NCI-H2227 treated with DMSO at 0.1 percent for 48 hours (cell line): ENCODE measurements at regions not wholly inside any gene's neighbourhood (a gene's known extent, or its start where the extent isn't known, plus 50 kb on each side); places are given as distances from the start of the nearest gene placed in this dataset.
"Not testable (repeated sequence)": the region's sequence is repeated elsewhere in the genome, so short reads cannot be mapped to it uniquely, and the experiment has no call there.

Source experiments
- DNase-seq: peaks from one replicate; lab custom pipeline; 2025; lab: John Stamatoyannopoulos, UW

DNA sequence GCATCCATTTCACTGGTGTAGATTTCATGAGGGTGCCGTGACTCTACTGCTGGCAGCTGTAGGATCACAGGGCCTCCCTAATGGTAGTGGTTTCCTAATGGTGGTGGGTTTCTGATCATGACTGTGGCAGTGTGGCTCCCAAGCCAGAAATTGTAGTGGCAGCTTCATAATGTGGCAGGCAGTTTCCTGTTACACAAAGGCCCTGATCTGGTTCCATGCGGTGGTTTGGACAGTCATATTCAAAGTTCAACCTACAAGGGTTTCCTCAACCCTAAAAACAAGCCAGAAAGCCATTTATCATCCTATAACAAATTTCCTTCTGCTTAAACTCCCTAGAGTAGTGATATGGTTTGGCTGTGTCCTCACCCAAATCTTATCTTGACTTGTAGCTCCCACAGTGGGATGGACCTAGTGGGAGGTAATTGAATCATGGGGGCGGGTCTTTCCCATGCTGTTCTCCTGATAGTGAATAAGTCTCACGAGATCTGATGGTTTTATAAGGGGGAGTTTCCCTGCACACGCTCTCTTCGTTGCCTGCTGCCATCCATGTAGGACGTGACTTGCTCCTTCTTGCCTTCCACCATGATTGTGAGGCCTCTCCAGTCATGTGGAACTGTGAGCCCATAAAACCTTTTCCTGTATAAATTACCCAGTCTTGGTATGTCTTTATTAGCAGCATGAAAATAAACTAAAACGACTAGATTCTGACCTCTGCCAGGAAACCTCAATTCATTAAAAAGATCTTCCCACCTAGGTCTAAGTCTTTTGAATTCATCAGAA, 257.1 kb downstream of the EFCAB11 start:
- DNase-seq, result no peak

DNA sequence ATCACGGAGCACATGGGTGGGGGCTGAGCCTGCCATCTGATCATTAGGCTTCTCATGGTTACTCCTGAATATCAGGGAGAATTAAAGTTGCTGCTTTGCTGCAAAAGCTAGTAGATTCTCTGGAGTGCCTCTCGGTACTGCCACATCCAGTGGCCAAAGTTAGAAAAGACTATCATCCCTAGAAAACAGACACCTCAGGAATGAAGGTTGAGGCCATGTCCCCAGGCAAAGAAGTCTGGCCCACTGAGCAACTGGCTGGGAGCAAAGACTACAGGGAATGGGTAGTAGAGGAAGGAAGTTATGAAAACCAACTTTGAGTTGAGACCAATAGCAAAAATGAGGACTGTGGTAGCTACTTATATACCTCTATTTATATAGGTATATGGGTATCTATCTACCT, 258.7 kb downstream of the EFCAB11 start:
- no peak for DNase-seq

DNA sequence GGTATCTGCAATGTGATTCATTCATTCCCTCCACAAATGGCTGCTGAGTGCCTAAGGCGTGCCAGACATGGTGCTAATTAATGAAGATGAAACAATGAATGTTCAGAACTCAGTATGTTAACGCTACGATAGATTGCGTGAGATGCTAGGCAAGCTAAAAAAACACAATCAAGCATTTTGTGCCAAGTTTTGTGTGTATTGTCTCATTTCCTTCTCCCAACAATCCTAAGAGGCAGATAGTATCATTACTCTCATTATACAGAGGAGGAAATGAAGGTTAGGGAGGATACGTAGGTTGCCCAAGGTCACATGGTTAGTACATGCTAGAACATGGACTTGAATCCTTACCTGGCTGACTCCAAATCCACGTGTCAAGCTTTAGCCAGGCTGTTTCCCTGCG, 264.4 kb downstream of the EFCAB11 start:
- no peak for DNase-seq

DNA sequence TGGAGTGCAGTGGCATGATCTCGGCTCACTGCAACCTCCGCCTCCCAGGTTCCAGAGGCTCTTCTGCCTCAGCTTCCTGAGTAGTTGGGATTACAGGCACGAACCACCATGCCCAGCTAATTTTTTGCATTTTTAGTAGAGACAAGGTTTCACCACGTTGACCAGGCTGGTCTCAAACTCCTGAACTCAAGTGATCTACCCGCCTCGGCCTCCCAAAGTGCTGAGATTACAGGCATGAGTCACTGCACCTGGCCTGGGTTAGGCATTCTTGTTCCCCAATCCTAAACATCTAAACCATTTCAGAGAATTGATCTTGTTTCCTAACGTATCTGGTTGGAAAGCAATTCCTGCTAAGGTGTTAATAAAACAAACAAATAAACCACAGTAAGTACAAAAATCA, 264.8 kb downstream of the EFCAB11 start:
- DNase-seq, result not testable (repeated sequence)

DNA sequence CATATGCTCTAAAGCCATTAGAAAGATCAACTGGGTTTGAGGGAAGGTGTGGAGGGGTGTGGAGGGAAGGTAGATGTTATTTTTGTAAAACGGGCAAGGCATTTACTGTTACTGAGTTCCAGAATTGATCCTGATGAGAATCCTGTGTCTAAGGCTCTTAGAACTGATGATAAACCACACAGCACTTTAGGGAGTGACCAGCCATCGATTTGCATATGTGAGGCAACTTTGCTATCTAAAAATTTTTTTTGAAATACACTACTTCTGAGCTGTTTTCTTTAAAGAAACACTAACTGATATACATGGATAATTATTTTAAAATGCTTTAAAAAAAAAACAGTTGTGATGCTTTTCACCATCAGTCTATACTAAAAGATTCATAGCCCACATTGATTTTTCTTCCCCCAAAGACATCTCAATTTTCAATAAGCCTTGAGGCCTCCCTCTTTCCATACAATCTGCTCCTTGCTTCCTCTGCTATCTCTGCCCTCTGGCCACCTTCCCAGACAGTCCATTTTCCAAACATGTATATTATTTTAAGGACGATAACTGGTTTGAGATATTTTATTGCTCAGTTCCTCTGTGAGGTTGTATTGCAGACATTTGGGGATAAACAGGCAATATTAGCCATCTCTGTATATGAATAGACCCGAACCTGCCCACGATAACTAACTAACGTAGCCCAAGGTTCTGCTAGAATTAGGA, 265.9 kb downstream of the EFCAB11 start:
- no peak for DNase-seq

DNA sequence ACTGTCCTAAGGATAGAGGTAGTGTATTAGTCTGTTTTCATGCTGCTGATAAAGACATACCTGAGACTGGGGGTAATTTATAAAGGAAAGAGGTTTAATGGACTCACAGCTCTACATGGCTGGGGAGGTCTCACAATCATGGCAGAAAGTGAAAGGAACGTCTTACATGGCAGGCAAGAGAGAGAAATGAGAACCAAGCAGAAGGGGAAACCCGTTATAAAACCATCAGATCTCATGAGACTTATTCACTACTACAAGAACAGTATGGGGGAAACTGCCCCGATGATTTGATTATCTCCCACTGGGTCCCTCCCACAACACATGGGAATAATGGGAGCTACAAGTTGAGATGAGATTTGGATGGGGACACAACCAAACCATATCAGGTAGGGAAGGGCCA, 267.4 kb downstream of the EFCAB11 start:
- not testable (repeated sequence) for DNase-seq

DNA sequence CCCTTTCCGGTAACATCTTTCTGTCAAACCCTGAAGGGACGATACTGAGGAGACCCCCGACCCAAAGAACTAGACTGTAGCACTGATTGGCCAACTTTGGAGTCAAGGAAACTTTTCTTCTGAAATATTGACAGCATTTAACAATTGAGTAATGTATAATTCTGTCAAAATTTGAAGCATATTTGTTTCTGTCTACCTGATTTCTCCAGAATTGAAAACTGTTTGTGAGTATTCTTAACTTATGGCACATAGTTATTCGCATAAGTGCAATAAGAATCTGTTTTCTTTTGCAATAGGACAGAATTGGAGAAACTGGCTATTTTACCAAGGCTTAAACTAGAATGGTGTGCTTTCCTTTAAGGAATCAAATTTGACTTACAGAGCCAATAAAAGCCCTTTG, 267.1 kb upstream of the FOXN3 start:
- DNase-seq, result no peak

DNA sequence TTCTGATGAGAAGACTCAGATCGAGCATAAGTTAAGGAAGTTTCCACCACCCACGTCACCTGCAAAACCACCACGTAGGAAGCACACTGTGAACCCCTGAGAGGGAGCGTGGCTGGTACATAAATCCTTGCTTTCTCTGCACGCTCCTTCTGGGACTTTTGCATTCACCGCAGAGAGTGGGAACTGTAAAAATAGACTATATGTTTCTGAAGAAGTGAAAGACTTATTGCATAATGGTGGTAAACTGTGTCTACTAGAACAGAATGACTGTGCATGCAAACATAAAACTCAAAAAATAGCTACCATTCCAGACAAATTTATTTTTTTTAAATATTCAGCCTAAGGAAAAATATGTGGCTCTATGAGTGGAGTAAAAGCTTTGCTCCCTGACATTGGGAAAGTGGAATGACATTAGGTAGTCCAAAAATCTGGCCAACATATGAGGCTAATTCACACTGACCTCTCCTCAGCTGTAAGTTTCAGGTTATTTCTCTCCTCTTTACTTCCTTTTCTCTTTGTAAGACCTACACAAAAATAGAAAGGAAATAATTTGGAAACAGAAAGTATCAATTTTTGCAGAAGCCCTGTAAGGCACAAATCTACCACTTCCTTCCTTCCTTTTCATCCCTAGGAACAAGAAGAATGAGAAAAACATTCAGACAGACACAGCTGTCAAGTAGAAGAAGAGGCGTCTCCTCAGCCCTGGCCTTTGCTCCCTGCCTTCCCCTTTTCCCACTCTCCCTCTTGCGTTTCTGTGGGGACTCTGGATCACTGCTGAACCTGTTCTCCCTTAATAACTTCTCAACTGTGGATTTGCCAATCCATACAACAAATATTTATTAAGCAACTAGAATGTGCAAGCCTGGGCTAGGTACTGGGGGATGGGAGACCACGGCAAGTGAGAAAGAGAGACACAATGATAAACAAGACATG, 264.3 kb upstream of the FOXN3 start:
- DNase-seq, result no peak

DNA sequence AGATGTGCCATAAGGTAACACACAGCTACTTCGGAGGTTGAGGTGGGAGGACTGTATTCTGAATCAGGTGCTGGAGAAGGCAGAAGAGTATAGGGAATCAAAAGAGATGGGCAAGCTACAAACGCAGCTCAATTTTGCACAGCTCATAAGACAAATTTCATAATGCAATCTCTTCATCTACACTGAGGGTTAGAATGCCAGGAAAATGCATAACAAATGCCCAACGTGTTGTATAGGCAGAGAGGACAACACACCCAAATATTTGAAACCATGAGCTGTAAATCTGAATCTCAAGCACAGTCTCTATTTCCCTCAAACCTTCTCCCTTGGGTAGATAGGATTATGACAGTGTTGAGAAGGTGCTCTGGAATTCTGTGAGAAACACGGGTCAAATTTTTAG, 263.1 kb upstream of the FOXN3 start:
- DNase-seq, result no peak

DNA sequence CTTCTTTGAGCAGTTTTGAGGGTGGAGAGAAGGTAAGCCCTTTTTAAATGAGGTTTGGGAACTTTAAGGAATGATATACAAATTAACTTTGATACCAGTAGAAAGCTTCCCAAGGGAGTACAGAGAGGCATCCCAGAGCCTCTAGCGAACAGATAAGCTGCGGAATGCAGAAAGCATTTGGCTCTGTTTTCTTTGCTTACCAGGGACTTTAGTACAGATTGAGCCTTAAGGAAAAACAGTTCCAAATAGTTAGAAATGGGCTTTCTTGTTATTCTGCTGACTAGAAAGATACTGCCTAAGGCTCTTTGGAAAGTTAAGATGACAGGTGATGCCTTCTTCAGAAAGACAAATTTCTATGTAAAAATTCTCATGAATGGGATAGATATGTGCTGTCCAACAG, 261.7 kb upstream of the FOXN3 start:
- no peak for DNase-seq

DNA sequence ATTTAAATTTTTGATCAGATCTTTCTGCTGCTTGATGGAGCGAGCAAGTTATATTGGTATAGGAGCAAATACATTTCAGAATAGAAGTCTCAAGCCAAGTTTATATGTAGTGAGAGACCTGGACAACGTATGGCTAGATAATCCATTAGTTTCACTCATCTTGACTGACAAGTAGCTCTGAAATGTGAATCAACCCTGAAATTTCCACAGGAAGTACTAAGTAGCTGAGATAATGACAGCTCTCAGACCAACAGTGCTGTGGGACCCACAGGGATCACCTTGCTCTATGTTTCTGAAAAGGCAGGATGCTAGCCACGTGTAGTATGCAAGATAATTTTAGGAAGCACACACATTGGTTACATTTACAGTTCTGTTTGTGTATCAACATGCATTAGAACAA, 258.6 kb upstream of the FOXN3 start:
- no peak for DNase-seq

DNA sequence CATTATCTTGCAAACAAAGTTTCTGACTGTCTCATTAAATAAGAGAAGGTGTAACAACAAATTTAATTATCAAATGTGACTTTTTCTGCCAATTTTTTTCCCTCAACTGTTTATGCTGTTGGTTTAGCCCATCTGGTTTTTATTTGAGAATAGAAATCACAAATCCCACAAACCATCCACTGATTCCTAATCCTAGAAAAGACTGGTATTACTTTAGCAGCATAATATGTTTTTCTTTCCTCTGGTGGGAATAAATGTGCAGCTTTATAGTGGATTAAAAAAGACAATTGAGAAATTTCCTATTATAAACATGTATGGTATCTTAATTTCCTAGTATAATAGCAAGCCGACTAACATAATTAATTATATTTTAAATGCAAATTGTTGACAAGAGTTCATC, 257.9 kb upstream of the FOXN3 start:
- DNase-seq, result no peak

DNA sequence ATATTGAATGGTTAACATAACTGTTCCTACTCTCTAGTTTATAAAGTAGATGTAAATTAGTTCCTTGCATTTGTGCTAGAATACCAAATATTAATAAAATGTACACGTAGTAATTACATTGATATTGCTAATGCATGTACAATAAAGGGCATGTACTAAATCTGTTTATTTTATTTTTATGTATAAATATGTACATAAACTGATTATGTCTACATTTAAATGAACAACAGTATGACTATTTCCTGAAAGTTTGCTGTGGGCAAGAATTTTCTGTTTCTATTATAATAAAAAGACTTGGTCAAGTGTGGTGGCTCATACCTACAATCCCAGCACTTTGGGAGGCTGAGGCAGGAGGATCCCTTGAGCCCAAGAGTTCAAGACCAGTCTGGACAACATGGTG, 257.2 kb upstream of the FOXN3 start:
- no peak for DNase-seq

DNA sequence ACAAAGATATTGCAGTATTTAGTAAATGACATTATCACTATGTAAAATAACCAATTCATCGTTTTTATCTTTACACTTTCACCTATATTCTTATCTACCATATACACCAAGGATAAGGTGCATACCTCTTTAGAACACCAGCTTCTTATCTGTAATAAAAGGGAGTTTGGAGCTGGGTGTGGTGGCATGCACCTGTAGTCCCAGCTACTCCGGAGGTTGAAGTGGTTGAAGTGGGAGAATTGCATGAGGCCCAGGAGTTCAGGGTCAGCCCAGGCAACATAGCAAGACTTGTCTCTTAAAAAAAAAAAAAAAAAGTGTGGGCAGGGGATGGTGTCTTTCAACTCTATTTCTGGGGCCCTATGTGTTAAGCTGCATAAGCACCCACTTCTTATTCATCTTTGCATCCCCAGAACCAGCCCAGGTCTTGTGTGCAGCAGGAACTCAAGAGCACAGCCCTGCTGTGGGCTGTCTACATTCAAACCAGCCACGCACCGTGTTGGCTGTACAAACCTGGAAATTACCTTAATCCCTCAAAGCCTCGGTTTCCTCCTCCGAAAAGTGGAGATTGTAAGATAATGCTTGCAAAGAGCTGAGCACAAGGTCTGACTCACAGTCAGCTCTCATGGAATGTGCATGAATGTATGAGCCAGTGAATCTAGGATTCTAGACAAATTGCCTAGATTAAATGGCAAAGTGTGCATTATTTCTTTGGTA, 256.6 kb upstream of the FOXN3 start:
- no peak for DNase-seq

DNA sequence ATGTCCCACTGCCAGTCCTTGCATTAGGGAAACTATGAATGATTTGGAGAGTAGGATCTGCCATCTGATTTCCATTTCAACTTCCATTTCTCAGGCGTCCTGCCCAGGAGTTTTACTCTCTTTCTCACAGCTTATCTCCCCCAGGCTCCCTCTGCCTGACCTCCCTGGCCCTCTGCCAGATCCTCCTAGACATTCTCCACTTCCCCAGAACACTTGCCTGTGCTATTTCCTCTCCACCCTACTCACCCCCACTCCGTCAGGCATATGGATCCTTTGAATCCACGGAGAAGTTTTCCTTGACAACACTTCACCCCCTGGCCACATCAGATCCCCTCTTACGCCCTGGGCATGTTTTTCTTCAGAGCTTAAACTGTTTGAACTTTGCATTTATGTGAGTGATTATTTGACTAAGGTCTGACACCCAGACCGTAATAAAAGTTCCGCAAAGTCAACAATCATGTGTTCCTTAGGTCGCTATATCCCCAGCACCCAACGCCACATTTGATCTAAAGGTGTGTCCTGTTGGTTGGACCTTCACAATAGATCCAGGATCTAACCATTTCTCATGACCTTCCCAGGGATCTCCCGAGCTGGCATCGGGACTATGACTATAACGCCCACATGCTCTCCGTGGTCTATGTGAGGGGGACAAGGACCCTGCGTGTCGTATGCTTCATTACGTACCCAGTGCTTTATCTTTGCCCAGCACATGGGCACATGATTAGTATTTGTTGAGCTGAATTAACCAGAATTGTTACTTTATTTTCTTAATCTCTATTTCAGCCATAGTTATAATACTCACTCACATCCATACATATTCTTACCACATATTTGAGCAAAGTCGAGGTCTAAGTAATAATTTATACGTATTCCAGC, 255.8 kb upstream of the FOXN3 start:
- no peak for DNase-seq

DNA sequence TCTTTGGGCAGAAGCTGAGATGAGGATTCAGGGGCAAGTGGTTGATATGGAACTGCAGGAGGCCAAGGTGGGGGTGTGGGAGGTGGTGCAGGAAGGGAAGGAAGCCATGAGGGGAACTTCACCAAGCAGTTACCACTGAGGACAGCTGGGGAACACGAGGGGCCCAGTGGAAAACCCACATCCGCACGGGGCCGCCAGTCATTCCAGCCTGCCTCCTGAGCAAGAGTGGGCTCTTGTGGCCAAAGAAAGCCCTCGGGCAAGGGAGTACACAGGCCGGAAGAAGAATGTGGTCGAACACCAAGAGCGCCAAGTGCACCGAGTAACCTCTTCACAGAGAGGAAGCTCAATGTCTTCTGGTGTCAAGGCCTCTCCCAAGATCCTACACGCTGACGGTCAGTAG, 252.2 kb upstream of the FOXN3 start:
- DNase-seq, result no peak

DNA sequence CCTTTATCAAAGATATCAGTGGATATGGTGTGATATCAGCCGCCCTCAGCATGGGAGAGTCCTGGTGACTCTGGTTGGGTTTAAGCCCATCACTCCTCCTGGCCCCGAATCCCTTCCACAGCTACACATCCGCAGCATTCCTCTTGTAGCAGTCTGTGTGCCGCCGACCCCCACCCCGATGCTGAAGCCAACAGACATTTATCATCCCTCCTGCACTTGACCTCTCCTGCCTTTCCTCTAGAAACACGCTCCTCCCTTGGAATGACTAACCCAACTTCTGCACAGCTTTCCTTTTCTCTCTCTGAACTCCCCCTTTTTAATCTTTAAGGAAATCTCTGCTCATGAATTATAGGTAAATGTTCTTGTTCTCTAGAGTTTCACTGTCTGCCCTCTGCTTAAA, 250.9 kb upstream of the FOXN3 start:
- peak; percentile 64 for DNase-seq

DNA sequence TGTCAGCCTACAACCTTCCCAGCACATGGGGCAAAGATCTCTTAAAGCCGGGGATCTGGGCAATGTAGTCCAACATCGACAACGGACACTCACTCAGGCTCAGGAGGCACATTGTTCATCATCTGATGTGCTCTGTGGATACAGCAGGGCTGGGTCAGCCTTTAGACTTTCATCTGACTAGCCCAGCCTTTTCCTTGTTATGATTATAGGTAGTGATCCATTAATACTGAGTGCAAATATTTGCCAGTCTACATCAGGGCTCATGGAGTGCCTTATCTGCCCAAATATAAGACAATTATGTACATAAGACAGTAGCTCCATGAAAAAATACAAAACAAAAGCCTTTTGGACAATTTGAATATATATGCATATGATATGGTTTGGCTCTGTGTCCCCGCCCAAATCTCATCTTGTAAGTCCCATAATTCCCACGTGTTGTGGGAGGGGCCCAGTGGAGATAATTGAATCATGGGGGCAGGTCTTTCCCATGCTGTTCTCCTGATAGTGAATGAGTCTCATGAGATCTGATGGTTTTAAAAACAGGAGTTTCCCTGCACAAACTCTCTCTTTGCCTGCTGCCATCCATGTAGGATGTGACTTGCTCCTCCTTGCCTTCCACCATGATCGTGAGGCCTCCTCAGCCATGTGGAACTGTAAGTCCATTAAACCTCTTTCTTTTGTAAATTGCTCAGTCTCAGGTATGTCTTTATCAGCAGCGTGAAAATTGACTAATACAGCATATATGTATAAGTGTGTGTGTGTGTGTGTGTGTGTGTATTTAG, 248.5 kb upstream of the FOXN3 start:
- not testable (repeated sequence) for DNase-seq

DNA sequence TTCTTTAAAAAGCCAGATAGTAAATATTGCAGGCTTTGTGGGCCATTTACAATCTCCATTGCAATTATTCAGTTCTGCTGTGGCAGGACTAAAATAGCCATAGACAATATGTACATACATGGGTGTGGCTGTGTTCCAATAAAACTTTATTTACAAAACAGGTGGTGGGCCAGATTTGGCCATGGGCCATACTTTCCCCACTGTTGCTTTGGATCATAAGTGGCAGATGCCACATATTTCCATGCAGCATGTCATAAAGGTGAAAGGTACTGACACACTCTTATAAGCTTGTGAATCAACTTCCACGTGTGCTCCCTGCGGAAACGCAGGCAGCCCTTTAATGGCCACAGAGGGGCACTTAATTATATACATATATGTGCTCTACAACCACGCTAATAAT, 244.4 kb upstream of the FOXN3 start:
- no peak for DNase-seq

DNA sequence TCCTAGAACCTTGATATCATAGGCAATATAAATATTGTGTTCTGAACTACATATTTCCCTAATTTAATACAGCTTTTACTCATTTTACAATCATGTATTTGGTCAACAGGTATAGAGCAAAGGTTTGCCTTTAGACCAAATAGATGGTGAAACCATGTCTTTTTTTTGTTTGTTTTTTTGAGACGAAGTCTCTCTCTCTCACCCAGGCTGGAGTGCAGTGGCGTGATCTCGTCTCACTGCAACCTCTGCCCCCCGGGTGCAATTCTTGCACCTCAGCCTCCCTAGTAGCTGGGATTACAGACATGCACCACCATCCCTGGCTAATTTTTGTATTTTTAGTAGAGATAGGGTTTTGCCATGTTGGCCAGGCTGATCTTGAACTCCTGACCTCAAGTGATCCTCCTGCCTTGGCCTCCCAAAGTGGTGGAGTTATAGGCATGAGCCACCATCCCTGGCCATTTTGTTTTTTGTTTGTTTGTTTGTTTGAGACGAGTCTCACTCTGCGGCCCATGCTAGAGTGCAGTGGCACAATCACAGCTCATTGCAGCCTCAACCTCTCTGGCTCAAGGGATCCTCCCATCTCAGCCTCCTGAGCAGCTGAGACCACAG, 243.7 kb upstream of the FOXN3 start:
- DNase-seq, result not testable (repeated sequence)
